AG09309 (cell line): ENCODE measurements at regions not wholly inside any gene's neighbourhood (a gene's known extent, or its start where the extent isn't known, plus 50 kb on each side); places are given as distances from the start of the nearest gene placed in this dataset.
"Not testable (repeated sequence)": the region's sequence is repeated elsewhere in the genome, so short reads cannot be mapped to it uniquely, and the experiment has no call there.

Experiments used
- DNase-seq: peaks from one replicate; pipeline ENCODE4 v3.0.0-alpha.2; 2010; ENCODE audit warnings: low read depth
- H3K4me3 ChIP-seq: 2 replicates; pipeline ENCODE4 v1.5.1; 2011; ENCODE audit warnings: mild to moderate bottlenecking, low read depth, low read length, moderate library complexity; ENCODE audit not compliant: control insufficient read depth
- TF ChIP-seq, protein P1 (sequence below): IDR thresholded peaks from 2 replicates; pipeline ENCODE4 v1.5.1; 2011; ENCODE audit warnings: mild to moderate bottlenecking, low read depth, low read length, inconsistent platforms; ENCODE audit not compliant: insufficient read depth, control insufficient read depth; ENCODE audit errors: missing control alignments

DNA sequence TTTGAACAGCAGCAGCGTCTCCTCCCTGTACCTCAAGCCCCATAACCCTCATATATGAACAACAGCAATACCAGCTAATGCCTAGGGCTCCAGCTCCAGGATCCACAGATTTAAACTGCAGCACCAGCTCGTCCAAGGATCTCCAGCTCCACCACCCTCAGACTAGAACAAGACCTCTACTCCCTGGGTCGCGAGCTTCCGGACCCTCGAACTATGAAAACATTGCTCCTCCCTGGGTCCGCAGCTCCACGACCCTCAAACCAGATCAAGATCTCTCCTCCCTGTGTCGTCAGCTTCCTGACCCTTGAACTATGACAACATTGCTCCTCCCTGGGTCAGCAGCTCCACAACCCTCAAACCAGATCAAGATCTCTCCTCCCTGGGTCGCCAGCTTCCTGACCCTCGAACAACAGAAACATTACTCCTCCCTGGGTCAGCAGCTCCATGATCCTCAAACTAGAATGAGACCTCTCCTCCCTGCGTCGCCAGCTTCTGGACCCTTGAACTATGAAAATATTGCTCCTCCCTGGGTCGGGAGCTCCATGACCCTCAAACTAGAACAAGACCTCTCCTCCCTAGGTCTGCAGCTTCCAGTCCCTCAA lies 339.0 kb upstream of the SULF2 start:
- TF ChIP-seq, protein P1, sequence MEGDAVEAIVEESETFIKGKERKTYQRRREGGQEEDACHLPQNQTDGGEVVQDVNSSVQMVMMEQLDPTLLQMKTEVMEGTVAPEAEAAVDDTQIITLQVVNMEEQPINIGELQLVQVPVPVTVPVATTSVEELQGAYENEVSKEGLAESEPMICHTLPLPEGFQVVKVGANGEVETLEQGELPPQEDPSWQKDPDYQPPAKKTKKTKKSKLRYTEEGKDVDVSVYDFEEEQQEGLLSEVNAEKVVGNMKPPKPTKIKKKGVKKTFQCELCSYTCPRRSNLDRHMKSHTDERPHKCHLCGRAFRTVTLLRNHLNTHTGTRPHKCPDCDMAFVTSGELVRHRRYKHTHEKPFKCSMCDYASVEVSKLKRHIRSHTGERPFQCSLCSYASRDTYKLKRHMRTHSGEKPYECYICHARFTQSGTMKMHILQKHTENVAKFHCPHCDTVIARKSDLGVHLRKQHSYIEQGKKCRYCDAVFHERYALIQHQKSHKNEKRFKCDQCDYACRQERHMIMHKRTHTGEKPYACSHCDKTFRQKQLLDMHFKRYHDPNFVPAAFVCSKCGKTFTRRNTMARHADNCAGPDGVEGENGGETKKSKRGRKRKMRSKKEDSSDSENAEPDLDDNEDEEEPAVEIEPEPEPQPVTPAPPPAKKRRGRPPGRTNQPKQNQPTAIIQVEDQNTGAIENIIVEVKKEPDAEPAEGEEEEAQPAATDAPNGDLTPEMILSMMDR = no peak
- no peak overlapping the region for H3K4me3 ChIP-seq
- DNase-seq = no peak

DNA sequence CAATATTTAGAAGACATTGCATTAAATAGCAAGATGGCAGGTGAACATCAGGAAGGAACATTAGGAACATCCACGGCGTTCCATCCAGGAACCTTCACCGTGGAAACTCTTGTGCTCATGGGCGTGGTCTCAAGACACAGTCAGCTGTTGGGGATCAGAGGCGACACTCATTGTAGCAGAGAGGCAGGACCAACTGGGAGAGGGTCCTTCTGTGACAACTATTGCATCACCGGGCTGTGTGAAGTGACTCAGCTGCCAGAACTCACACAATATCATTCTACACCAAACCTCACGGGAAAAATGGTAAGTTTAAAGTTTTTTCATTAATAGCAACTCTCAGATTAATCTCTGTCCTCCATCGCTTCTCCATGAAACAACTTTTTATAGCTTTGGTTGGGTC lies 334.8 kb upstream of the SULF2 start:
- no peak overlapping the region for H3K4me3 ChIP-seq
- DNase-seq = no peak
- TF ChIP-seq, protein P1 = no peak

DNA sequence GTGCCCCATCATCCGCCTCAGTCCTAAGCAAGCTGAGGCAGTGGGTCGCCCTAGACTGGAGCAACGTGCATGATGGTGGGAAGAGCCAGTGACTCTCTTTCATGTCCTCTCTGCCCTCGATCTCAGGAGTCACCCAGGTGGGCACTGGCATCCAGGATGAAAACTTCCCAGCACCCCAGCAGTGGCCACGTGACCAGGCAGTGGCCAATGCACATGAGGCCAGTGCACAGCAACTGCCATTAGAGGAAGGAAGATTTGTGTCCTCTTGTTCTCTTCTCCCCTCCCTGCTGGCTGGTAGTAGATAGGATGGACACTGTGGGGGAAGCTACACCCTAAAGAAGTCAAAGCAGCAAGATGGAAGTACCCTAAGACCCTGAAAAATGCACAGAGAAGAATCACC lies 334.1 kb upstream of the SULF2 start:
- H3K4me3 ChIP-seq, DNase-seq: not testable (repeated sequence)

DNA sequence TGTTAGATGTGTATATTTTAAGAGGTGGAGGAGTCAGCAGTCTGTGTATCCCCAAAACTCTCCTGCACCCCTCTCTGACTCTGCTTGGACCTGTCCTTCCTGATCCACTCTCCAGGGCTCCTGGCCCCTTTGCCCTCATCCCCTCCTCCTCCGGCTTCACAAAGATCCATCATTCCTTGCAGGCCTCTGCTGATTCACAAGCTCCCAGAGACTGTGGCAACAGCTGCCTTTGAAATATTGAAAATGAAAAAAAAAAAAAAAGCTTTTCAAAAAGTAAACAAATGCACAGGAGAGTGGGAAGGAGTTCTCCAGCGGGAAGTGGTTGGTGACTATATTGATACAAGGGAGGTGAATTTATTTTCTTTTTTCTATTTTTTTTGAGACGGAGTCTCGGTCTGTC lies 330.2 kb upstream of the SULF2 start:
- no peak for DNase-seq
- no peak overlapping the region for H3K4me3 ChIP-seq
- TF ChIP-seq, protein P1 = no peak

DNA sequence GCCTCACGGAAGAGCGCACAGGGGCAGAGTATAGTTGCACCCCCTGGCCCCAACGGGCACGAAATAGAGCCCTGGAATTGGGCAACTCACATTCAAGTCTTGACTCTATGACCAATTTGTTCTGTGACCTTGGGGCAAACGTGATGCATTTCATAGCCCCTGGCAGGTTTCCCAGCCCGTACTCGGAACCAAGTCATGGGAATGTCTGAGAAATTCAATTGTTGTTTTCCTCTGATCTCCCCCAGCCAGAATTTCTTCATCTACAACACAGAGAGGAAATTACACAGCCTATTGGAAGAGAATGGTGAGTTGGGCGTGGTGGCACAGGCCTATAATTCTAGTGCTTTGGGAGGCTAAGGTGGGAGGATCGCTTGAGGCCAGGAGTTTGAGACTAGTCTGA lies 322.3 kb upstream of the SULF2 start:
- peak; percentile 29 for DNase-seq
- H3K4me3 ChIP-seq = no peak overlapping the region
- TF ChIP-seq, protein P1 = no peak

DNA sequence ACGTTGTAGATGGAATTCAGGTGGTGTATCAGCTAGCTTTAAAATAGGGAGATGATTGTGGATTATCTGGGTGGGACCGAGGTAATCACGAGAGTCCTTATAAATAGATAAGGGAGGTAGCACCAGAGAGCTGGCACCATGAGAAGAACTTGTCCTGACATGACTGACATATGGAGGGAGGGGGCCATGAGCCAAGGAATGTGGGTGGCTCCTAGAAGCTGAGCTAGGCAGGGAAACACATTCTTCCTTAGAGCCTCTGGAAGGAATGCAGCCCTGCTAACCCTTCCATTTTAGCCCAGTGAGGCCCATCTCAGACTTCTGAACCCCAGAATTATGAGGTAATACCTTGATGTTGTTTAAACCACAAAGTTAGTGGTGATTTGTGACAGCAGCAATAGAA lies 321.1 kb upstream of the SULF2 start:
- TF ChIP-seq, protein P1 = no peak
- no peak overlapping the region for H3K4me3 ChIP-seq
- DNase-seq = no peak

DNA sequence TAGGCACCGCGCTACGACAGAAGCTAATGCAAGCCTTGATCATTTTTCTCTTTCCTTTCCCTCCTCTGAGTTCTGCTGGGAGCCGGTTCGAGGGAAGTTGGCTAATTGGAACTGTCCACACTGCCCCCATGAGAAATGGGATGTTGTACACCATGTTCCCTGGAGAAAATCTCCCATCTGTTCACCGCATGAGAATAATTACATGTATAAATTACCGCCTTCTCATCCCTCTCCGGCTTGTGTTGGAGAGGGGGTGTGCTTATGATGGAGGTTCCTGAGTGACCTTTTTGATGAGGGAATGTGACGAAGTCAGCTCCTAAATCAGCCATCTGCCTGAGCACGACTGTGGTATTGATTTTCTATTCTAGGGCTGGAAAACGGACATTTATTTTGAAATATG lies 320.2 kb upstream of the SULF2 start:
- TF ChIP-seq, protein P1 = no peak
- no peak overlapping the region for H3K4me3 ChIP-seq
- DNase-seq = no peak
